Epithelial cell of proximal tubule (primary cell): ENCODE measurements at regions not wholly inside any gene's neighbourhood (a gene's known extent, or its start where the extent isn't known, plus 50 kb on each side); places are given as distances from the start of the nearest gene placed in this dataset.

Source experiments
- DNase-seq: peaks from one replicate; pipeline ENCODE4 v3.0.0-alpha.2; 2011; ENCODE audit warnings: low read depth
- H3K4me3 ChIP-seq: 2 replicates; pipeline ENCODE4 v1.5.1; 2011; ENCODE audit warnings: low read depth, mild to moderate bottlenecking, low read length
- TF ChIP-seq, protein P1 (sequence below): conservative IDR thresholded peaks from 2 replicates; pipeline ENCODE4 v1.5.1; 2012; ENCODE audit warnings: low read depth, mild to moderate bottlenecking, low read length

DNA sequence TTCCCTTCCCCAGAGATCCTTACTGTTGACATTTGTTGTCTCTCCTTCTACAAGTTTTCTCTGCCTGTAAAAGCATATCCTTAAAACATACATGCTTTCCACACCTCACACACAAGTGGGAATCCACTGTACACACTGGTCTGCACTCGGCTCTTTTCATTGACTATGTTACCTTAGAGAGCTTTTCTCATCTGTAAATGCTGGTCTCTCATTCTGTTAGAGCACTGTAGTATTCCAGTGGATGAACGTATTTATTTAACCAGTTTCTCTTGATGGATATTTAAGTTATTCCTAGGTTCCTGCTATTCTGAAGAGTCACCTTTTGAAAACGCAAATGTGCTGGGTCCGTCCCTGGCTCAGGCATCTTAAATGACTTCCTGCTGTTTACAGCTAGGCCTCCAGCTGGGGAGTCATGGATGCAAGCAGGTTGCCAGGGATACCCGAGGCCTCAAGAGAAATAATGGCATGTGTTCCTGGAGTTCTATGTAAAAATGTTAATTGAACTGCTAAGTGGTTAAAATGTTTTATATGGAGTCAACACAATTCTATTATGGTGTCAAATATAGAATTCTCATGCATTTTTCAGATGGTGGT, 61.1 kb upstream of the TGM3 start:
- no peak overlapping the region for H3K4me3 ChIP-seq
- TF ChIP-seq, protein P1, sequence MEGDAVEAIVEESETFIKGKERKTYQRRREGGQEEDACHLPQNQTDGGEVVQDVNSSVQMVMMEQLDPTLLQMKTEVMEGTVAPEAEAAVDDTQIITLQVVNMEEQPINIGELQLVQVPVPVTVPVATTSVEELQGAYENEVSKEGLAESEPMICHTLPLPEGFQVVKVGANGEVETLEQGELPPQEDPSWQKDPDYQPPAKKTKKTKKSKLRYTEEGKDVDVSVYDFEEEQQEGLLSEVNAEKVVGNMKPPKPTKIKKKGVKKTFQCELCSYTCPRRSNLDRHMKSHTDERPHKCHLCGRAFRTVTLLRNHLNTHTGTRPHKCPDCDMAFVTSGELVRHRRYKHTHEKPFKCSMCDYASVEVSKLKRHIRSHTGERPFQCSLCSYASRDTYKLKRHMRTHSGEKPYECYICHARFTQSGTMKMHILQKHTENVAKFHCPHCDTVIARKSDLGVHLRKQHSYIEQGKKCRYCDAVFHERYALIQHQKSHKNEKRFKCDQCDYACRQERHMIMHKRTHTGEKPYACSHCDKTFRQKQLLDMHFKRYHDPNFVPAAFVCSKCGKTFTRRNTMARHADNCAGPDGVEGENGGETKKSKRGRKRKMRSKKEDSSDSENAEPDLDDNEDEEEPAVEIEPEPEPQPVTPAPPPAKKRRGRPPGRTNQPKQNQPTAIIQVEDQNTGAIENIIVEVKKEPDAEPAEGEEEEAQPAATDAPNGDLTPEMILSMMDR, result no peak
- no peak for DNase-seq

DNA sequence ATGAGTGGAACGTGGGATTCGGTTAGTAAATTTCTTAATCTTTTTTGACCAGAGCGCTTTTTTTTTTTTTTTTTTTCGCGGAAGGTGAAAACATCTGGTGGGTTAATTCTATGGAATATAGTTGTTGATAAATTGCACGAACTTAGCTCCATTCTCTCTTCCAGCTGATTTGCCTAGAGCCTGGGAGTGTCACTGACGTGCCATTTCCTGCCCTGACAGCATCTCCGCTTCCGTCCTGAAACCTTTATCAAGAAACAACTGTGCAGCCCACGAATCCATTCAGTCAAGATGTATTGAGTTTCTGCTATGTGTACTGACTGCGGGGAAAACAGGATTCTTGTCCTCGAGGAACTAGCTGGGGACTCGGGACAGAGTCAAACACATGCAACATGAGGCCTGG, 59.5 kb upstream of the TGM3 start:
- no peak overlapping the region for H3K4me3 ChIP-seq
- TF ChIP-seq, protein P1, result no peak
- DNase-seq, result no peak

DNA sequence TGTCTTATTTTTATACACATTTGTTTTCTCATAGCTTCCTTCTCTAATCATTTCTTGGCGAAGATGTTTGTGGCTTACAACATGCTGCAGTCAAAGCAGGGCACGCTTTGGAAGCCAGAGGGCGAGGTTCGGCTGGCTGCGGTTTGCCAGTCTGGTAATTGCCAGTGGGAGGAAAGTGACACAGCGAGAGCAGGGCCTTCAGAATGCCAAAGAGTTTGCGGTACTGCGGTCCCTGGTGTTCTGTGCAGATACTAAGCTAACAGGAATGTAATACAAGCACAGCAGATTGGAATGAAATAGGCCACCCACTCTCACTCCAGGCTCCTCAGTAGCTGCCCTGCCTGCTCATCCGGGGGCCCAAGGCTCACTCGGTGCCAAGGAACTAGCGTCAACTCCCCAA, 58.7 kb upstream of the TGM3 start:
- TF ChIP-seq, protein P1, result peak; percentile 52
- peak; percentile 58 for DNase-seq
- H3K4me3 ChIP-seq, result no peak overlapping the region

DNA sequence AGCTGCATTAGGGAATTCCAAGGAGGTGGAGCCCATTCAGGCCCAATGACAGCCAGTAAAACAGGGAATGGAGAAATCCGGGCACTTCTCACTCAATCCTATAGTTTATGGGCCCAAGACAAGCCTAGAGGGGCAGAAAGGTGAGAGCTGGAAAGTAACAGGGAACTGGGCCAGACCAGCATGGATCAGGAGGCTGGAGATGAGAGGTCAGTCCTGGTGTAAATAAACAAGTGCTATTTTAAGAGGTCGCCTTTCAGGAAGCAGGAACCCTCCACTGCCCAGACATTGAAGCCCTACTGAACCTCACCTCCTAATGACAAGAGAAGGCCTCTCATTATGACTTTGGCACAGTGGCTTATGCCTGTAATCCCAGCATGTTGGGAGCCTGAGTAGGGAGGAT, 57.2 kb upstream of the TGM3 start:
- no peak for DNase-seq
- H3K4me3 ChIP-seq, result no peak overlapping the region
- TF ChIP-seq, protein P1, result no peak

DNA sequence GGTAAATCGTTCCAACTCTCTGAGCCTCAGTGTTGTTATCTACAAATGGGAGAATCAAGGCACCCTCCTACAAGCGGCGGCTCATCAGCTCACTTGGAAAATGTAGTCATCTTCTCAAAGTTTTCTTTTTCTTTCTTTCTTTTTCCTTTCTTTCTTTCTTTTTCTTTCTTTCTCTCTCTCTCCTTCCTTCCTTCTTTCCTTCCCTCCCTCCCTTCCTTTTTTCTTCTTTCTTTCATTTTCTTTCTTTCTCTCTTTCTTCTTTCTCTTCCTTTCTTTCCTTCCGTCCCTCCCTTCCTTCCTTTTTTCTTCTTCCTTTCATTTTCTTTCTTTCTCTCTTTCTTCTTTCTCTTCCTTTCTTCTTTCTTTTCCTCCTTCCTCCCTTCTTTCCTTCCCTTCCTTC, 55.0 kb upstream of the TGM3 start:
- no peak for DNase-seq
- TF ChIP-seq, protein P1, result no peak
- H3K4me3 ChIP-seq, result no peak overlapping the region

DNA sequence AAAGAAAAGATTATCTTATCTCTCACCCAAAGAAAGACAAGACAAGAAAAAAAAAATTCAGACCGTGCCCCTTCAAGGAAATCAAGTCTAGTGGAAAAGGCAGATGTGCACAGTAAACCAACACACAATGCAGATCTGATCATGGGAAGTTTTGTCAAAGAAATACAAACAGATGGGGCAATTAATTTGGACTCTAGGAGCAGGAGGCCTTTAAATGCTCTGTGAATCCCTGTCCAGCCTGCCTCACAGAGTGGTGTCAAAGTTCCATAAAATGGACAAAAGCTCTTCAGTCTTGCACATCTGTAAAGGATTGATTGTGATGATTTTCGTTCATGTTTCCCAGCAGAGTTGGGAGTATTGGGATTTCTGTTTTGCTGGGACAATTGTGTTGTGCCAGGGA, 53.1 kb upstream of the TGM3 start:
- TF ChIP-seq, protein P1, result no peak
- no peak for DNase-seq
- H3K4me3 ChIP-seq, result no peak overlapping the region

DNA sequence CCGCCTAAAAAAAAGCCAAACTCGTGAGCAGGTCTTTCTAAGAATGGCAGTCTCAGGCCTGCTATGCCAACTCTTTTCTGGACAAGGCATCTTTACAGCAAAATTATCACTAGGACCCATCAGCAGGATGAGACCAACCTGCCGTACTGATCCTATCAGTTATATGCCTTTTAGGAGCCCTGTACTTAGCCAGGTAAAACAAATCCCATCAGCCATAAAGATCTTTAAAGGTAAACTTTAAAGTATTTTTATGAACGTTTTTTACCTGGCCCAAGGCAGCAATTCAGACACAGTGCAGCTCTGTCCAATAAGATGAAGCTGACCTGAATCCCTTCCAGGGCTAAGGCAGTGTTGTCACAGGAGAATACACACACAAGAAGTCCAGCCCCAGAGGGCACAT, 51.3 kb upstream of the TGM3 start:
- no peak overlapping the region for H3K4me3 ChIP-seq
- DNase-seq, result no peak
- TF ChIP-seq, protein P1, result no peak
